NT2/D1 (cell line): ENCODE measurements at regions not wholly inside any gene's neighbourhood (a gene's known extent, or its start where the extent isn't known, plus 50 kb on each side); places are given as distances from the start of the nearest gene placed in this dataset.

Experiments used
- YY1 ChIP-seq: IDR thresholded peaks from 2 replicates; pipeline ENCODE4 v1.6.1; 2011; ENCODE audit not compliant: insufficient read length, insufficient read depth
- ZNF274 ChIP-seq: IDR thresholded peaks from 2 replicates; pipeline ENCODE4 v1.6.1; 2011; ENCODE audit warnings: mild to moderate bottlenecking, low read depth, low read length

DNA sequence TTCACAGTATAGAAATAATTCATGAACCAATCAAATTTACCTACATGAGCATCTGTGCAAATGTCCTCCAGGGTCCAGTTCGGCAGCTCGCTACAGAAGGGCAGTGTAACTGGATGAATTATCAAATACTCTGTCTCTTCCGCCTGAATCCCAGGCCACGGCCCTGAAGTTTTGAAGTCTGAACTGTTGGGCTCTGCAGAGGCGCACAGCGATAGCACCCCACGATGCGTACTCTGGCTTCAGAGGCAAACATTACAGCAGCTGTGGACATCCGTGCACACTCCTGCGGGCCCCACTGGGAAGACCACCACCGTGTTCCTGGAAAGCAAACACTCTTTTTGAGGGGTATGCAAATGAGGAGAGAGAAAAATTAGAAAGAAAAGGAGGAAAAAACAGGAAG is 259.8 kb upstream of the TCERG1L start:
- no peak for TF ChIP-seq ZNF274
- TF ChIP-seq YY1 = no peak
